Liver (tissue), 8 donors: ENCODE measurements at regions not wholly inside any gene's neighbourhood (a gene's known extent, or its start where the extent isn't known, plus 50 kb on each side); places are given as distances from the start of the nearest gene placed in this dataset.

ENCODE experiments used
- DNase-seq: peaks from one replicate; pipeline ENCODE4 v3.0.0-alpha.2; 2017; ENCODE audit warnings: low spot score
- H3K27ac ChIP-seq, 2 donors: one replicate each; pipeline ENCODE4 v1.7.0; 2013; ENCODE audit warnings: inconsistent platforms in 2 of 2, low read length in 2 of 2, control low read depth in 1 of 2, low read depth in 1 of 2, mild to moderate bottlenecking in 1 of 2
- H3K27me3 ChIP-seq, 4 donors: one replicate each; pipeline versions ENCODE4 v1.6.1 to v1.7.0; 2013; ENCODE audit warnings: low read length in 3 of 4, inconsistent platforms in 1 of 4, mild to moderate bottlenecking in 1 of 4, moderate library complexity in 1 of 4; ENCODE audit not compliant: control insufficient read depth in 4 of 4, insufficient read depth in 4 of 4
- H3K36me3 ChIP-seq, 4 donors: one replicate each; pipeline versions ENCODE4 v1.6.1 to v1.7.0; 2013; ENCODE audit warnings: low read length in 3 of 4, mild to moderate bottlenecking in 3 of 4, low read depth in 1 of 4, moderate library complexity in 1 of 4; ENCODE audit not compliant: control insufficient read depth in 4 of 4, insufficient read depth in 3 of 4
- H3K4me1 ChIP-seq, 4 donors: one replicate each; pipeline versions ENCODE4 v1.6.1 to v1.7.0; 2013; ENCODE audit warnings: low read length in 3 of 4, mild to moderate bottlenecking in 3 of 4, moderate library complexity in 1 of 4; ENCODE audit not compliant: control insufficient read depth in 4 of 4, insufficient read depth in 4 of 4
- H3K4me3 ChIP-seq, 3 donors: one replicate each; pipeline versions ENCODE4 v1.6.1 to v1.7.0; 2013; ENCODE audit warnings: low read length in 3 of 3, control low read depth in 1 of 3, low read depth in 1 of 3, mild to moderate bottlenecking in 1 of 3
- H3K9ac ChIP-seq, 2 donors: one replicate each; pipeline ENCODE4 v1.7.0; 2013; ENCODE audit warnings: low read length in 2 of 2, mild to moderate bottlenecking in 2 of 2, moderate library complexity in 2 of 2, control low read depth in 1 of 2, low read depth in 1 of 2
- H3K9me3 ChIP-seq, 4 donors: one replicate each; pipeline versions ENCODE4 v1.6.1 to v1.7.0; 2013; ENCODE audit warnings: low read length in 3 of 4; ENCODE audit not compliant: control insufficient read depth in 4 of 4
- ATF3 ChIP-seq: IDR thresholded peaks from 2 replicates; pipeline ENCODE4 v1.6.1; 2016; ENCODE audit warnings: antibody characterized with exemption
- CTCF ChIP-seq: fragments of 150-350 bp; IDR thresholded peaks from 2 replicates; pipeline ENCODE4 v1.5.1; 2017; ENCODE audit warnings: improper control_type of control experiment, low read depth, low read length; ENCODE audit not compliant: missing input control
- EGR1 ChIP-seq, 2 donors: IDR thresholded peaks; 2 replicates each; pipeline ENCODE4 v1.6.1; 2016 to 2018; ENCODE audit warnings: antibody characterized with exemption in 2 of 2, low read depth in 2 of 2
- FOXA1 ChIP-seq: IDR thresholded peaks from 2 replicates; pipeline ENCODE4 v1.6.1; 2016; ENCODE audit warnings: antibody characterized with exemption
- FOXA2 ChIP-seq: IDR thresholded peaks from 2 replicates; pipeline ENCODE4 v1.6.1; 2016; ENCODE audit warnings: antibody characterized with exemption
- GABPA ChIP-seq, 2 donors: IDR thresholded peaks in 1 of 2; conservative IDR thresholded peaks in 1 of 2; 2 replicates each; pipeline ENCODE4 v1.6.1; 2016; ENCODE audit warnings: antibody characterized with exemption in 2 of 2, mild to moderate bottlenecking in 1 of 2, moderate library complexity in 1 of 2
- HNF4A ChIP-seq, 2 donors: conservative IDR thresholded peaks; 2 replicates each; pipeline ENCODE4 v1.6.1; 2016; ENCODE audit warnings: antibody characterized with exemption in 2 of 2, mild to moderate bottlenecking in 2 of 2
- HNF4G ChIP-seq: IDR thresholded peaks from 2 replicates; pipeline ENCODE4 v1.6.1; 2016; ENCODE audit warnings: antibody characterized with exemption
- JUND ChIP-seq, 2 donors: IDR thresholded peaks; 2 replicates each; pipeline ENCODE4 v1.6.1; 2016; ENCODE audit warnings: antibody characterized with exemption in 2 of 2
- MAX ChIP-seq: IDR thresholded peaks from 2 replicates; pipeline ENCODE4 v1.6.1; 2016; ENCODE audit warnings: antibody characterized with exemption
- NR2F2 ChIP-seq: IDR thresholded peaks from 2 replicates; pipeline ENCODE4 v1.6.1; 2016; ENCODE audit warnings: antibody characterized with exemption
- RAD21 ChIP-seq, 2 donors: IDR thresholded peaks; 2 replicates each; pipeline ENCODE4 v1.6.1; 2016; ENCODE audit warnings: antibody characterized with exemption in 2 of 2, mild to moderate bottlenecking in 2 of 2
- REST ChIP-seq: IDR thresholded peaks from 2 replicates; pipeline ENCODE4 v1.6.1; 2016; ENCODE audit warnings: antibody characterized with exemption, mild to moderate bottlenecking
- RXRA ChIP-seq, 2 donors: IDR thresholded peaks; 2 replicates each; pipeline ENCODE4 v1.6.1; 2017 to 2018; ENCODE audit warnings: antibody characterized with exemption in 2 of 2, mild to moderate bottlenecking in 1 of 2
- SP1 ChIP-seq: IDR thresholded peaks from 2 replicates; pipeline ENCODE4 v1.6.1; 2018; ENCODE audit warnings: antibody characterized with exemption, mild to moderate bottlenecking
- TAF1 ChIP-seq: conservative IDR thresholded peaks from 2 replicates; pipeline ENCODE4 v1.6.1; 2016; ENCODE audit warnings: antibody characterized with exemption, mild to moderate bottlenecking
- YY1 ChIP-seq: IDR thresholded peaks from 2 replicates; pipeline ENCODE4 v1.6.1; 2016; ENCODE audit warnings: antibody characterized with exemption, mild to moderate bottlenecking
- ZBTB33 ChIP-seq: IDR thresholded peaks from 2 replicates; pipeline ENCODE4 v1.6.1; 2016; ENCODE audit warnings: antibody characterized with exemption
- WGBS: extraction: QIAGEN DNeasy Blood & Tissue Kit; methylation state at CpG from one replicate; pipeline ENCODE4 v1.1.7; 2013; 5-methylcytosine and 5-hydroxymethylcytosine counted together
- donor health status: healthy.
- donor health status: healthy.
- donor health status: healthy.
- donor health status: healthy.
- donor health status: healthy.

GRCh38 chr5:176175101-176175852 is 62.9 kb upstream of the SIMC1 start:
- DNase-seq, result no peak
- TF ChIP-seq CTCF, result no peak
- TF ChIP-seq REST, result no peak
- no peak for TF ChIP-seq JUND (IDR thresholded peaks at IDR 0.05)
- no peak for TF ChIP-seq ZBTB33
- no peak for TF ChIP-seq EGR1 (IDR thresholded peaks at IDR 0.05; ENCODE audit: low read depth in 2 of 2)
- no peak for TF ChIP-seq HNF4G
- no peak for TF ChIP-seq TAF1
- TF ChIP-seq SP1, result no peak
- TF ChIP-seq NR2F2, result no peak
- TF ChIP-seq RAD21 (IDR thresholded peaks at IDR 0.05), result no peak
- no peak for TF ChIP-seq YY1
- no peak for TF ChIP-seq FOXA2
- no peak for TF ChIP-seq GABPA (IDR thresholded peaks at IDR 0.05 in 1 of 2, conservative IDR thresholded peaks at IDR 0.05 in 1 of 2)
- no peak for TF ChIP-seq MAX
- TF ChIP-seq HNF4A (conservative IDR thresholded peaks at IDR 0.05), result no peak
- TF ChIP-seq FOXA1, result no peak
- no peak for TF ChIP-seq ATF3
- TF ChIP-seq RXRA (IDR thresholded peaks at IDR 0.05), result no peak
- Histone ChIP-seq H3K9ac (no peak overlapping the region), H3K9me3 (peaks cover 0 to 4% (median 2%) of the 10 kb centered on the region in 4 donors), H3K27ac (no peak overlapping the region), H3K4me3 (no peak overlapping the region), H3K4me1 (no peaks in the 10 kb centered on the region), H3K36me3 (no peaks in the 10 kb centered on the region), H3K27me3 (peaks cover 0 to 7% (median 1%) of the 10 kb centered on the region in 4 donors)
- WGBS, result 70% methylated on average over 16 of the region's 16 CpGs
